LNCAP (cell line): ENCODE measurements at regions not wholly inside any gene's neighbourhood (a gene's known extent, or its start where the extent isn't known, plus 50 kb on each side); places are given as distances from the start of the nearest gene placed in this dataset.

Source experiments
- CTCF ChIP-seq: fragments of 450-650 bp; IDR thresholded peaks from 2 replicates; pipeline ENCODE4 v1.5.1; 2017; ENCODE audit warnings: mild to moderate bottlenecking

- no peak for TF ChIP-seq CTCF
Measured at GRCh38 chr2:210946395-210946794, 390.0 kb downstream of the CPS1 start.

DNA sequence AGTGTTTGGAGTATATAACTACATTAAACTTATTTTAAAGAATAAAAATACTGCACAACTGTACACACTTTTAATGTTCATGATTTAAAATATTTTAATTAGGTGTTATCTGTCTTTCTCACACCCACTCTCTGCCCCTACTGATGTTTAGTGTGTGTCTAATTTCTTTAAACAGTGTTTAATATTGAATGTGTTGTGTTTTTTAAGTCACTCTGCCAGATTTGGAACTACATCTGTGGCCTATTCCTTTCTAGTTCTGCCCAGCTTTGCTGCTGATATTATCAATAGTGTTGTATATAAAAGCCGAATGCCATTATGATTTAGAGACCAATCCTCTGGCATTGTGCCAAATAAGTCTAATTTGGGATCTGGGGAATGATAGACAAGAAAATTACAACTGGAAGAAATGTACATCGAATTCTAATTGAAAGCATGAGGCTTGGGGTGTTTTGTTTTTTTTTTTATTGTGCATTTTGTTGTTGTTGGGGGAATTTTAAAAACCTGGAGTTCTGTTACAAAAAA, 398.0 kb downstream of the CPS1 start:
- no peak for TF ChIP-seq CTCF

DNA sequence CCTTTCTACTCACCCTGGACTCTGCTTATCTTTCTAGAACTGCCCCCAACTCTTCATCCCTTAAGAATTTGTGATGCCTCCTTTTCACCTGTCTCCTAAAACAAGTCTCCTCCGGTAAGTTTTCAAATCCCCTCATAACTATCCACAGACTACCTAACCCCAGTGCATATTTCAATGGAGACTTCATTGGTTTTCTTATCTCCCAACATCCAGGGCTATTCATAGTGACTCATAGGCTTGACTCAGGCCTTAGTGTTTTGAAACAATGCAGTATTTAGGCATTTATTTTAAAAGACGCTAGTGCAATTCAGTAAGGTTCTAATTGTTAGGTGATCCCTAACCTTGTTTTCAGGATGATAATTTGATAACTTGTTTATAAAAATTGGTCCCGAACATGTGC, 399.2 kb downstream of the CPS1 start:
- no peak for TF ChIP-seq CTCF

GRCh38 chr2:210956101-210956500, 399.7 kb downstream of the CPS1 start:
- TF ChIP-seq CTCF: no peak

DNA sequence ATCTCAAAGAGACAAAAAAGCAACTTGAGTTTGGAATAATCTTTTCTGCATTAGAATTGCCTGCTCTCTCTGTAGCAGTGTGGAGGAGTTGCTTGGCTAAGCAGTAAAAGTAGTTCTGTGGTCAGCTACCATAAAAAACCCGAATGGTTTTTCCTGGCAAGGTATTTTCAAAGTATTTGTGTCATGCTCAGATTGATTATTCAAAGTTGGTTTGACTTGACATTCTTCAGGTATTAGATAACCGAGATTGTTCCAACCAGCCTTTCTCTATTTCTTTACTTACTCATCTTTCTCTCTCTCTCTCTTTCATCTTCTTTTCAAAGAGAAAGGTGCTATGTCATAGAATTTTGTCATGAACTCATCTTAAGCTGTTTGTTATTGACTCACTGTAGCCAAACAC, 404.9 kb downstream of the CPS1 start:
- TF ChIP-seq CTCF: no peak

DNA sequence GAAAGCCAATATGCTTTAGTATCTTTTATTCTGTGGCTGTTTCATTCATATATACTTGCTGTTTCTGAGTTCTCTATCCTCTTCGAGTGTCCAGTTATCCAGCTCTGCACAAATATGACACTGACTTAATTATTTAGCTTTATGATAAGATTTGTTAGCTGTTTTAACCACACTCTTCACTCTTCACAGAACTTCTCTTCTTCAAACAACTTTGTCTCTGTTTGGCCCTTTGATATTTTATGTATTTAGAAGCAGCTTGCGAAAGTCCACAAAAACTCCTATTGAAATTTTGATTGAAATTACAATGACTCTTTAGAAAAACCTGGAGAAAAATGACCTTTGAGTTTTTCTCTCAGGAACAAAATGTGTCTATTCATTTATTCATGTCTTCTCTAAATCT, 407.0 kb downstream of the CPS1 start:
- no peak for TF ChIP-seq CTCF

DNA sequence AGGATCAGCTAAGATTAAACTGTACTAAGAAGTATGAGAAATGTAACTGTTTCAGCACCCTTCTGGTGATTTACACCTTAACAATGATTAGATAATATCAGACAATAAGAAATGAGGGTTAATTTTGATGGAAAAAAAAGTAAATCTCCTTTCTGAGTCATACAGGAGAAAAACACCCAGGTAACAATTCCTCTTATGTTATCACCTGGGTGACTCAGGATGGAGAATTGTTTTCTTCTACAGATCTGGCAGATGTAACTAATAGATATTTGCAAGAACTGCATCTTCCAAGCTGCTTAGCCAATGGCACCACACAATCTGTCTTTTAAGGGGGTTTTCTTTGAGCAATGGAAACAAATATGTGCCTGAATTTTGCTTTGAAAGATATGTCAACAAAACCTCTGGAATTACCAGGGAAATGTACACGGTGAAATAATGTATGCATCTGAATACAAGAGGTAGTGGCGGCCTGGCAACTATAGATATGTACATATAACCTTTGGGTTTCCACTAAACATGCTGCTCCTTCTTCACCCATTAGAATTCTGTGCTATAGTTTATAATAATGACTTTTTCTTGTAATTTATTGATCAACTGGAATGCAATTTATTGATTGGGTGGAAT, 407.9 kb downstream of the CPS1 start:
- no peak for TF ChIP-seq CTCF

DNA sequence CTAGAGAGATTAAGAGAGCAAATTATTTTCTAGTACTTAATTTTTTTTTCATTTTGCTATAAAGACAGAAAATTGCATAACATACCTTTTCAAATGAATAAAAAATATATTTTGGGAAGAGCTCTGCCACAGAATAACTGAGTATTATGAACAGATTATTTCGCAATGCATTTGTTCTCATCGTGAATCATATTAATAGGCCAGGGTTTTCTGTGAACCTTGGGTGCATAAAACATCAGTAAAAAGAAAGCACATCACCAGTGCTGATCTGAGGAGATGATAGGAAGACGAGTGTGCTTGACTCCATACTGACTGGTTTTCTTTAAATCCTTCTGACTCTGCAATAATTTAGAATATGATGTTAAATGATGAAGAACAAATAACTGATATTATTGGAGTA, 409.1 kb downstream of the CPS1 start:
- no peak for TF ChIP-seq CTCF
